Loucy (cell line): ENCODE measurements at regions not wholly inside any gene's neighbourhood (a gene's known extent, or its start where the extent isn't known, plus 50 kb on each side); places are given as distances from the start of the nearest gene placed in this dataset.

Experiments used
- EZH2phosphoT487 ChIP-seq: fragments of 200-600 bp; IDR thresholded peaks from 2 replicates; pipeline ENCODE4 v1.6.1; 2018; ENCODE audit warnings: antibody characterized with exemption, mild to moderate bottlenecking, moderate library complexity, borderline replicate concordance
- TF ChIP-seq, protein P1 (sequence below): fragments of 200-600 bp; sonication (generic); conservative IDR thresholded peaks from 2 replicates; pipeline ENCODE4 v1.5.1; 2014; ENCODE audit warnings: mild to moderate bottlenecking, antibody characterized with exemption, low read length

DNA sequence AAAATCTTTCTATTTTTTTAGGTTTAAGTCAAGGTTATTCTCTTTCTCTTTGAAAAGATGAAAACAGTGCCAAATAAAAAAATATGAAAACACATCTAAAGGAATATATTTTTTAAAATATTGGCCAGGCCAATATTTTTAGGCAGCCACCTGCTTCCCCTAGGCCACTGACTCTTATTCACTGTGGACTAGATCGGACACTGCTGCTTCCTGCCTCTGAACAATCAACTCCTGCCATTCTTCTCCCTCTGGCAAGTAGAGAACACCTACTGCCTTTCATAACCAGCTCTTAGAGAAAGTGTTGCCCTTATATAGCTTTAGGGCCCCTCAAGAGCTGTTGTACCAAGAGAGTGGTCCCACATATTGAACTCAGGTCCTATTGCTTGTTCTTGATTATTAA, 529.2 kb downstream of the RAPGEF2 start:
- TF ChIP-seq, protein P1, sequence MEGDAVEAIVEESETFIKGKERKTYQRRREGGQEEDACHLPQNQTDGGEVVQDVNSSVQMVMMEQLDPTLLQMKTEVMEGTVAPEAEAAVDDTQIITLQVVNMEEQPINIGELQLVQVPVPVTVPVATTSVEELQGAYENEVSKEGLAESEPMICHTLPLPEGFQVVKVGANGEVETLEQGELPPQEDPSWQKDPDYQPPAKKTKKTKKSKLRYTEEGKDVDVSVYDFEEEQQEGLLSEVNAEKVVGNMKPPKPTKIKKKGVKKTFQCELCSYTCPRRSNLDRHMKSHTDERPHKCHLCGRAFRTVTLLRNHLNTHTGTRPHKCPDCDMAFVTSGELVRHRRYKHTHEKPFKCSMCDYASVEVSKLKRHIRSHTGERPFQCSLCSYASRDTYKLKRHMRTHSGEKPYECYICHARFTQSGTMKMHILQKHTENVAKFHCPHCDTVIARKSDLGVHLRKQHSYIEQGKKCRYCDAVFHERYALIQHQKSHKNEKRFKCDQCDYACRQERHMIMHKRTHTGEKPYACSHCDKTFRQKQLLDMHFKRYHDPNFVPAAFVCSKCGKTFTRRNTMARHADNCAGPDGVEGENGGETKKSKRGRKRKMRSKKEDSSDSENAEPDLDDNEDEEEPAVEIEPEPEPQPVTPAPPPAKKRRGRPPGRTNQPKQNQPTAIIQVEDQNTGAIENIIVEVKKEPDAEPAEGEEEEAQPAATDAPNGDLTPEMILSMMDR = no peak
- TF ChIP-seq EZH2phosphoT487 = no peak
